ENCODE measurements at regions not wholly inside any gene's neighbourhood (a gene's known extent, or its start where the extent isn't known, plus 50 kb on each side); places are given as distances from the start of the nearest gene placed in this dataset.

GRCh38 chr10:10132009-10132408, 885.7 kb upstream of the CELF2 start:
- H3K27ac ChIP-seq (replicated peaks), result no peak overlapping the region
- no peak overlapping the region for H3K4me3 ChIP-seq (replicated peaks; ENCODE audit: insufficient read depth, low read length)
- DNase-seq (ENCODE audit: low read depth in 1 of 2, low spot score in 1 of 2), result no peak
- TF ChIP-seq POLR2AphosphoS5 (IDR thresholded peaks at IDR 0.05; ENCODE audit: low read depth) (no peak), SPI1 (IDR thresholded peaks at IDR 0.05; ENCODE audit: borderline replicate concordance, low read depth) (no peak), GABPA (IDR thresholded peaks at IDR 0.05; ENCODE audit: low read depth) (no peak), CTCF (IDR thresholded peaks at IDR 0.05; ENCODE audit: insufficient read depth, low read length) (no peak), REST (IDR thresholded peaks at IDR 0.05; ENCODE audit: insufficient replicate concordance, low read depth) (no peak)
- no peaks in the 10 kb centered on the region for H3K27me3 ChIP-seq (ENCODE audit: insufficient read depth, poor library complexity, severe bottlenecking)

GRCh38 chr10:10133281-10133680, 884.4 kb upstream of the CELF2 start:
- TF ChIP-seq REST (IDR thresholded peaks at IDR 0.05; ENCODE audit: insufficient replicate concordance, low read depth) (no peak), SPI1 (IDR thresholded peaks at IDR 0.05; ENCODE audit: borderline replicate concordance, low read depth) (no peak)
- DNase-seq (ENCODE audit: low read depth in 1 of 2, low spot score in 1 of 2), result no peak
- H3K27ac ChIP-seq (replicated peaks), result no peak overlapping the region
- no peak overlapping the region for H3K4me3 ChIP-seq (replicated peaks; ENCODE audit: insufficient read depth, low read length)
- no peaks in the 10 kb centered on the region for H3K27me3 ChIP-seq (ENCODE audit: insufficient read depth, poor library complexity, severe bottlenecking)

GRCh38 chr10:10138685-10139084, 879.0 kb upstream of the CELF2 start:
- Histone ChIP-seq H3K27me3 (ENCODE audit: insufficient read depth, poor library complexity, severe bottlenecking) (no peaks in the 10 kb centered on the region), H3K4me3 (replicated peaks; ENCODE audit: insufficient read depth, low read length) (no peak overlapping the region), H3K27ac (replicated peaks) (no peak overlapping the region)
- no peak for DNase-seq (ENCODE audit: low read depth in 1 of 2, low spot score in 1 of 2)
- TF ChIP-seq POLR2AphosphoS5 (IDR thresholded peaks at IDR 0.05; ENCODE audit: low read depth) (no peak), CTCF (IDR thresholded peaks at IDR 0.05; ENCODE audit: insufficient read depth, low read length) (no peak)

- H3K27ac ChIP-seq (replicated peaks), result no peak overlapping the region
- DNase-seq (ENCODE audit: low read depth in 1 of 2, low spot score in 1 of 2), result no peak
- H3K27me3 ChIP-seq (ENCODE audit: insufficient read depth, poor library complexity, severe bottlenecking), result no peaks in the 10 kb centered on the region
- TF ChIP-seq GABPA (IDR thresholded peaks at IDR 0.05; ENCODE audit: low read depth) (no peak), REST (IDR thresholded peaks at IDR 0.05; ENCODE audit: insufficient replicate concordance, low read depth) (no peak), POLR2AphosphoS5 (IDR thresholded peaks at IDR 0.05; ENCODE audit: low read depth) (no peak), CTCF (IDR thresholded peaks at IDR 0.05; ENCODE audit: insufficient read depth, low read length) (no peak), SPI1 (IDR thresholded peaks at IDR 0.05; ENCODE audit: borderline replicate concordance, low read depth) (no peak)
- no peak overlapping the region for H3K4me3 ChIP-seq (replicated peaks; ENCODE audit: insufficient read depth, low read length)
Observed at GRCh38 chr10:10141782-10142382, 875.8 kb upstream of the CELF2 start.

Measured in HL-60 (cell line).